Right cardiac atrium (tissue), 5 donors: ENCODE measurements at regions not wholly inside any gene's neighbourhood (a gene's known extent, or its start where the extent isn't known, plus 50 kb on each side); places are given as distances from the start of the nearest gene placed in this dataset.

Source experiments
- ATAC-seq, 2 donors: fragments of 200-7000 bp; cut with Tn5 transposase; one replicate each; pipeline versions ENCODE4 v1.8.0 to v1.9.1; 2020; ENCODE audit warnings: moderate library complexity in 2 of 2, mild to moderate bottlenecking in 1 of 2
- DNase-seq, 3 donors: peaks; one replicate each; pipeline ENCODE4 v3.0.0-alpha.2; 2020
- H3K27ac ChIP-seq: one replicate; pipeline ENCODE4 v1.5.1; 2013; ENCODE audit warnings: mild to moderate bottlenecking, low read length, control low read depth, moderate library complexity
- H3K27me3 ChIP-seq: one replicate; pipeline ENCODE4 v1.6.1; 2013; ENCODE audit not compliant: control insufficient read depth, insufficient read depth
- H3K4me1 ChIP-seq: one replicate; pipeline ENCODE4 v1.6.1; 2013; ENCODE audit warnings: low read length; ENCODE audit not compliant: control insufficient read depth, insufficient read depth
- H3K4me3 ChIP-seq: one replicate; pipeline ENCODE4 v1.5.1; 2013; ENCODE audit warnings: low read length, control low read depth
- H3K9me3 ChIP-seq: one replicate; pipeline ENCODE4 v1.6.1; 2013; ENCODE audit warnings: low read length; ENCODE audit not compliant: control insufficient read depth
- WGBS: extraction: QIAGEN DNeasy Blood & Tissue Kit; methylation state at CpG from one replicate; pipeline ENCODE4 v1.1.7; 2013; 5-methylcytosine and 5-hydroxymethylcytosine counted together
- intact Hi-C, 4 donors: fragments of 100-400 bp; cut with DNase I; formaldehyde crosslinking; loops; one replicate each; pipeline versions ENCODE4 v1.11.0 to v1.14.0; 2022 to 2023
- donor health status: healthy with polysubstance abuse.
- donor health status: DM: no; HTN: yes; CAD: no.
- donor health status: DM: no; HTN: no; CAD: no.
- donor health status: DM: no; HTN: yes; CAD: no; lungs with severe emphysema.
- donor health status: DM: yes; HTN: yes; CAD: no.

DNA sequence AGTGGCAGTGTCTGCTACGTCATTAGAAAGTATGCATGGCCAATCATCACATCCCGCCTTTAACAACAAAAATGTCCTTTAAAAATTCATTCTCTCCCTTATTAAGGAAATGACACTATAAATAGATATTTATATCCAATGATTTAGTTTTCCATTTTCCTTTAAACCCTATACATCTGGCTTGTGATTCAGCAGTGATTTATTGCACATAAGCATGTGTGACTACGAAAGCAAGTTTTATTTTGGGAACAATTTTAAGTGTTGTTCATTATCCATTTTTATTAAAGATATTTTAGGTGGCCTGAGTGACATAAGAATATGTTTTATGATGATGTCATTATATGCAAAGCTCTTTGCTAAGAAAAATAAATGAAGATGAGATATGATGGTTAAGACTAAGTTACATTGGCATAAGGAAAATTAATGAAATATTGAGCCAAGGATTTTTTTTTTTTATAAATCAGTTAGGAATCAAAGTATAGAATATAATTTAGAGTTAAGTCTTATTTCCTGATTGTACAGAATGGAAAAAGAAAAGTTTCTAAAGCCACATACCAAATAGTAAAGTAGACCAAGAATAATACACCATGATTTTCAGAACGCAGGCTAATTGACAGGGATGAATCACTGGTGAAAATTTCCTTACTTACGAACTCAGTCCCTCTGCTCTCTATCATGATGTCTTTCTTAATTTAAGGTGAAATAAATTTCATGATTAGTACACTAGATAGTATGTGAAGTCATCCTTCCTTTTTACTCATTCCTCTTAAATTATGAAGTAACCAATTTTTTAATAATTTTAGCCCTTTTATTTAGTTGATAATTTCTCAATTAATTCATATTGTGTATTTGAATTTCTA lies 822.4 kb downstream of the FAT4 start:
- DNase-seq = no peak
- Histone ChIP-seq H3K4me1 (no peaks in the 10 kb centered on the region), H3K4me3 (no peak overlapping the region), H3K9me3 (no peaks in the 10 kb centered on the region), H3K27me3 (no peaks in the 10 kb centered on the region), H3K27ac (no peak overlapping the region)
- 73% methylated on average over 5 of the region's 5 CpGs for WGBS
- no peak for ATAC-seq
- intact Hi-C loops = no loop called here

DNA sequence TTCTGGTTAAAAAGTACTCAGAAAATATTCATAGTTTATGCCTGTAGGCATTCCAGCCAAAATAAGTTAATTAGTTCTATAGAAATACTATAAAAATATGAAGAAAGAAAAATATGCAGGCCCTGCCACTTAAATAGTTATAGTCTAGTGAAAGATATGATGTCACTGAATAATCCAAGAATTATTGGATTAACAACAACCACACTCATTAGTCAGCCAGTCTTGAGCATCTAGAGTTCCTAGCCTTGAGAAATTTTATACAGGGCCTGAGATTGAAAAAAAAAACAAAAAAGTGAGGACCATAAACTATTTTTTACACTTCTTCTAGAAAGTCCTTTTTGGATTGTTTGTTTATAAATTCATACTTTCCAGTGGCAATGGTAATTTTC lies 823.0 kb downstream of the FAT4 start:
- no peak for DNase-seq
- Histone ChIP-seq H3K4me1 (no peaks in the 10 kb centered on the region), H3K27me3 (no peaks in the 10 kb centered on the region), H3K9me3 (no peaks in the 10 kb centered on the region), H3K4me3 (no peak overlapping the region), H3K27ac (no peak overlapping the region)
- no peak for ATAC-seq
- intact Hi-C loops = no loop called here

DNA sequence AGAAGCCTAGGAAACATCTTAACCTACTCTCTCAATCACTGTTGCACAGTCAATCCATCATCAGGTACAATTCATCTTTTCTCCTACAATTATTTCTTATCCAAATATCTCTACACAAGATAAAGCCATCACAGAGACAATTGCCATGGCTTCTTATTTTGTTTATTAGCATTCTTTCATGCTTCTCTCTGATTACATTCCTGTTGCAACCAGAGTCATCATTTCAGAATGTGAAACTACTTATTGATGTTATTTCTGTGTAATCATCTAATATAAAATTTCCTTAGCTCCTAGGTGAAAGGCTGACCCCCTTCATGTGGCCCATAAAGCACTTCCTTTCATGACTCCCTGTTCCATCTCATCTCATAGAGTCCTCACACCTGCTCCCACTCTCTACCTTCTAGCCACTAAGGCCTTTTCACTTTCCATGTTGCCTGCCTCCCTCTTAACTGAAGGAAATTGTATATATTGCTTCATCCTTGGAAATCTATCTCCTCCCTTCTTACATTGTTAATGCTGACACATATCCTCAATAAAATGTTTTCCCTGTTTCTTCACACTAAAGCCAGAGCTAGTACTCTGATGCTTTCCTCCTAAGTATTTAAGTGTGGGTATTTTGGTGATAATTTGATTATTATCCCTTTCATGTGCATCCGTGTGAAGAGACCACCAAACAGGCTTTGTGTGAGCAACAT lies 829.9 kb downstream of the FAT4 start:
- DNase-seq = no peak
- no peaks in the 10 kb centered on the region for H3K9me3 ChIP-seq
- no peak overlapping the region for H3K27ac ChIP-seq
- H3K4me3 ChIP-seq = no peak overlapping the region
- ATAC-seq = no peak
- intact Hi-C loops = no loop called here
- WGBS = 89% methylated on average over 1 of the region's 1 CpG
- H3K4me1 ChIP-seq = no peaks in the 10 kb centered on the region
- no peaks in the 10 kb centered on the region for H3K27me3 ChIP-seq

DNA sequence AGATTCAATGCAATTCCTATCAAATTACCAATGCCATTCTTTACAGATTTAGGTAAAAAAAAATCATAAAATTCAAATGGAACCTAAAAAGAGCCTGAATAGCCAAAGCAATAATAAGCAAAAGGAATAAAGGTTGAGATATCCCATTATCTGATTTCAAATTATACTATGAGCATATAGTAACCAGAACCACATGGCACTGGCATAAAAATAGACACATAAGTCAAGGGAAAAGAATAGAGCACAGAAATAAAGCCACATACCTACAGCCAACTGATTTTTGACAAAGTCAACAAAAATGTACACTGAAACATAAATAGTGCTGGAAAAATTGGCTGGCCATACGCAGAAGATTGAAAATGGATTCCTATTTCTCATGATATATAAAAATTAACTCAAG lies 853.7 kb downstream of the FAT4 start:
- no peaks in the 10 kb centered on the region for H3K4me1 ChIP-seq
- no peaks in the 10 kb centered on the region for H3K27me3 ChIP-seq
- no peaks in the 10 kb centered on the region for H3K9me3 ChIP-seq
- DNase-seq = no peak
- no peak overlapping the region for H3K4me3 ChIP-seq
- no peak overlapping the region for H3K27ac ChIP-seq
- 91% methylated on average over 1 of the region's 1 CpG for WGBS
- ATAC-seq = no peak
- intact Hi-C loops = no loop called here

DNA sequence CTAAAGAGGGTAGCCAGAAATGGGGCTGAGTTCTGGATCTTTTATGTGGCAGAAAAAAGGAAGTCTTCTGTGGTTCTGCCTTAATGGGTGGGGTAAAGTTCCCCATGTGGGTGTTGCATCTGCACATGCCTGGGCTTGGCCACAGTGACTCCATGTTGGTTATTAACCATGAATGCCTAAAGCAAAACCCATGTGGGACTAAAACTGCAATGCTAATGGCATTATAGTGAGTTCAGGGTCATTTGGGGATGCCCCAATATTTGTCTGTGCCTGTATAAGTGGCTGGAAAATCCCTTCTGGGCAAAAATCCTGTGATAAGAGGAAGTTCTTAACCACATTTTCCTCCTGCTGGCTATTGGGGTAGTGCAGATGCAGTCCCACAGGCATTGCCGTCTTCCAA lies 857.4 kb downstream of the FAT4 start:
- Histone ChIP-seq H3K4me1 (no peaks in the 10 kb centered on the region), H3K27ac (no peak overlapping the region), H3K9me3 (no peaks in the 10 kb centered on the region), H3K4me3 (no peak overlapping the region), H3K27me3 (no peaks in the 10 kb centered on the region)
- DNase-seq (no peak), ATAC-seq (no peak)
- intact Hi-C loops = no loop called here
- 67% methylated on average over 1 of the region's 1 CpG for WGBS

DNA sequence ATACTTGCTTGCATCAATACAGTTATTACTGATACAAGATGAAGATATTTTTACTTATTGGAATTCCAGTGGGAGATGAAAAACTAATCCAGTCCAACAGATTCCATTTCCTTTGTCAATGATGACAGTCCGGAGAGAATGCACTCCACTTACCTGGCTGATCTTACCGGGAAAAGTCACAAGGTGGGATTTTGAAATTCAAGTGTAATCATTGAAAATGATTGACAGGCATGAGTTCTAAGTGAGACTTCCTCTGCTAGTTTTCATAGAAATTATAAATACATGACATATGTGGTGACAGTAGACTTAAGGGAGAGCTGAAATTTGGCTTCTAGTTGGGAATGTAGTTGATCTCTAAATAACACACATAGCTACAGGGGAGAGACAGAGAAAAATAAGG lies 859.9 kb downstream of the FAT4 start:
- H3K4me1 ChIP-seq = no peaks in the 10 kb centered on the region
- no peak overlapping the region for H3K27ac ChIP-seq
- H3K9me3 ChIP-seq = no peaks in the 10 kb centered on the region
- ATAC-seq (no peak), DNase-seq (no peak)
- WGBS = 97% methylated on average over 2 of the region's 2 CpGs
- no peak overlapping the region for H3K4me3 ChIP-seq
- no peaks in the 10 kb centered on the region for H3K27me3 ChIP-seq
- intact Hi-C loops = no loop called here

DNA sequence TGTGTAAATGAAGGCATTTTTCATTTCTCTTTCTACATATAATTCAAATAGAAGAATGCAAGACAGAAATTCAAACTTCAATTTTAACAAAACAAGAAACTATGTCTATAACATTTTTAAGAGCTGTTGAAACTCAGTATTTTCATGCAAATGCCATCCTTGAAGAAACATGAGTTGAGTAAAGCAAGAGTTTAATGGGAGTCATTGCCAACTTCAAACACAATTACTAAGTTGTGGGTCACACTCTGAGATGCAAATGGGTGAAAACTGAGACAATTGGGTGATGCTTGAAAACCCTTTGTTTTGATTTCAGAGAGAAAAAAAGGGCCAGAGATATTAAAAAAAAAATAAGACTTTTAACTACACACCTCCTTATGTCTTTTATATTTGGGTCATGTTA lies 865.9 kb downstream of the FAT4 start:
- H3K9me3 ChIP-seq = no peaks in the 10 kb centered on the region
- H3K27me3 ChIP-seq = no peaks in the 10 kb centered on the region
- H3K27ac ChIP-seq = no peak overlapping the region
- ATAC-seq = no peak
- H3K4me1 ChIP-seq = no peaks in the 10 kb centered on the region
- no peak overlapping the region for H3K4me3 ChIP-seq
- intact Hi-C loops = no loop called here
- DNase-seq = no peak

DNA sequence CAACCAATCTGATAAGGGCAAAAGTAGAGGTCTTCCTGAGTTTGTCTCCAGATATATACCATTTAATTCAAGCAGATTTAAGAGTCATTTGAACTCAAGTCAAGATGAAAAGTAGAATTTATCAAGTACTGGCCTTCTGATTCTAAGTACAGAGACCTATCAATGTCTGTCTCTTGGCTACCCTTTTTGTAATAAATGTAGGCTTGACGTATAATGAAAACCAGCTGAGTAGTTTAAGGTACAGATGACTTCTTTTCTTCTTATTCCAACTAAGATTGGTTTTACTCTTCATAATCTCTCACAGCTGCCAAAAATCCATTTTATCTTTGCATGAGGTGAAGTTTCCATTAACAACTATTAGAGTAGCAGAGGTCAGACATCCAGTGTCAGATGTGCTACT lies 867.6 kb downstream of the FAT4 start:
- no peak overlapping the region for H3K27ac ChIP-seq
- H3K9me3 ChIP-seq = no peaks in the 10 kb centered on the region
- H3K4me3 ChIP-seq = no peak overlapping the region
- no peaks in the 10 kb centered on the region for H3K27me3 ChIP-seq
- no peaks in the 10 kb centered on the region for H3K4me1 ChIP-seq
- 75% methylated on average over 1 of the region's 1 CpG for WGBS
- intact Hi-C loops = no loop called here
- DNase-seq = no peak
- no peak for ATAC-seq

DNA sequence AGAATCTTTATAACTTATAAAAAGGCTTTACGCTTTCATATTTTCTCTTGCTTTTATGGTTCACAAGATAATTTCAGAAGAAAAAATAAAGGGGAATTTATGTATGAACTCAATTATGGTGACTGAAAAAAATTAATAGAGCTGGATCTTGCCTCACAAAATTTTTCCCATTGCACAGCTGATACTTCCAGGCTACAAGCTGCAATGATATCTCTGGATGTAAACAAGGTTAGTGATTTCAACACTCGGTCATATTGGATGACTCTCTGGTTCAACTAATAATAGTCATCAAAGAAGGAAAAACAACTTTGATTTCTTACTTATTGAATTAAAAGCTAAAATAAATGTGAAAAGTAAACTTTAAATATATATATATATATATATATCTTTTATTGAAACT lies 868.0 kb downstream of the FAT4 start:
- Histone ChIP-seq H3K27me3 (no peaks in the 10 kb centered on the region), H3K4me1 (no peaks in the 10 kb centered on the region), H3K4me3 (no peak overlapping the region), H3K27ac (no peak overlapping the region), H3K9me3 (no peaks in the 10 kb centered on the region)
- ATAC-seq (no peak), DNase-seq (no peak)
- intact Hi-C loops = no loop called here
- WGBS = 68% methylated on average over 2 of the region's 2 CpGs

DNA sequence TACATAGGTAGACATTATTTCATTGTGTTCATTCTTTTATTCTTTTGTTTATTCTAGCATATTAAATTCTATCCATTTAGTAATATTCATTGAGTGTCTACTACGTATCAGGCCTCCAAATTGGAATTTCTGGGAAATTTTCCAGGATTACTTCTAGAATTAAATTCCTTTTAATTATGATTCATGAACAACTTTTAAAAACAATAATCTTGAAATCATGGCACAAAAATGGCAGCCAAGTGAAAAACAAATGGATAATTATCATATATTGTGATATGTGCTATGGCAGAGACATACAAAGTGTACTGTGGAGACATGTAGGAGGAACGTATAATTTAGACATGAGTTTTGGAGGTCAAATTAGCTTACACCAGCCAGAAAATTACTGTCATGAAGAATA lies 868.5 kb downstream of the FAT4 start:
- H3K4me3 ChIP-seq = no peak overlapping the region
- DNase-seq (no peak), ATAC-seq (no peak)
- no peaks in the 10 kb centered on the region for H3K4me1 ChIP-seq
- no peaks in the 10 kb centered on the region for H3K9me3 ChIP-seq
- H3K27ac ChIP-seq = no peak overlapping the region
- no peaks in the 10 kb centered on the region for H3K27me3 ChIP-seq
- intact Hi-C loops = no loop called here
- 66% methylated on average over 2 of the region's 2 CpGs for WGBS

DNA sequence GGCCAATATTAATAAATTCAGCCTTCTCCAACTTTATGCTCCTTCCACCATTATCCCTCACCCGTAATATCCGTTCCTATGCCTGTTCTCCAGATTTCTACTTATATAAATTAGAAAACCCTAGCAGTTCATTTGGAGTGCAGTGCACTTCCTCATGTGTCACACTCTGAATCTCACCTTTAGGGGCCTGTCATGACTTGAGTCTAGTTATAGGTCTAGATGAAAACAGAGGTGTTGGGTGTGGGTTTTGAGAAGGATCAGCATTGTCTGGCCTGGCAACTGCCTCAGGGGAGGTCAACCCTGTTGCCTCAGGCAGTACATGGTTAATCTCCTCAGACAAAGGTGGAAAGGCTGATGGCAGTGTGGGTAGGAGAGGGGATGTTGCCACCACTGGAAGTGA lies 876.8 kb downstream of the FAT4 start:
- intact Hi-C loops = no loop called here
- 95% methylated on average over 2 of the region's 2 CpGs for WGBS
- H3K27ac ChIP-seq = no peak overlapping the region
- DNase-seq (no peak), ATAC-seq (no peak)
- no peaks in the 10 kb centered on the region for H3K9me3 ChIP-seq
- H3K27me3 ChIP-seq = no peaks in the 10 kb centered on the region
- no peak overlapping the region for H3K4me3 ChIP-seq
- H3K4me1 ChIP-seq = no peaks in the 10 kb centered on the region
